ENCODE measurements at regions not wholly inside any gene's neighbourhood (a gene's known extent, or its start where the extent isn't known, plus 50 kb on each side); places are given as distances from the start of the nearest gene placed in this dataset.
A peak's percentile ranks its signal among the peaks of the same experiment; 100 is the strongest.

DNA sequence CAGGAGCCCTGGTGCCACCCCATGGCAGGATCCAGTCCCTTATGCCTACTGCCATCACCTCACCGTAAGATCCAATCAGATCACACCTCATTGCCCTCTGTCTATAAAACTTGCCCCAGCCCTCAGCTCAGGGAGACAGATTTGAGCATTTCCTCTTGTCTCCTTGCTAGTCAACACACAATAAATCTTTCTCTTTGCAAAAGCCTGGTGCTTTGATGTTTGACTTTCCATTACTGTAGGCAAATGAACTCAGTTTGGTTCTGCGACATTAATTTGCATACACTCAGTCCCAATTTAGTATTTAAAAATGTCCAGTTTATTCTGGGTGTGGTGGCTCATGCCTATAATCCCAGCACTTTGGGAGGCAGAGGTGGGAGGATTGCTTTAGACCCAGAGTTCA, 188.4 kb downstream of the AEBP2 start:
- no peak for DNase-seq

DNA sequence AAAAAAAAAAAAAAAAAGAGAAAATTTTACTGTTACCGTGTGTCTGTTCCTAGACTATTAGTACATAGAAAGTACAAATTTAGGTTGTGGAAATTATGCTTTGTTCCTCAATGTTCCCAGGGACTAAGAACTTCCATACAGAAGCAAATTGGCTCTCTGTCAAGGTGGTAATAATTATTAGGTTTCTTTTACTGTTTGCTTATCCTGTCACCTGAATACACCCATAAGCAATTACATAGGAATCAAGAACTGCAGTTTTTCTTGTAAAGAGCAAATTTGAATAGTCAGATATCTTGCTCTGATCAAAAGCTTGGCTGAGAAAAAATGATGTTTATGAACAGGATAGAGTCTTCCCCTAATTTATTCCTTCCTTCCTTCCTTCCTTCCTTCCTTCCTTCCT, 191.2 kb downstream of the AEBP2 start:
- no peak for DNase-seq

DNA sequence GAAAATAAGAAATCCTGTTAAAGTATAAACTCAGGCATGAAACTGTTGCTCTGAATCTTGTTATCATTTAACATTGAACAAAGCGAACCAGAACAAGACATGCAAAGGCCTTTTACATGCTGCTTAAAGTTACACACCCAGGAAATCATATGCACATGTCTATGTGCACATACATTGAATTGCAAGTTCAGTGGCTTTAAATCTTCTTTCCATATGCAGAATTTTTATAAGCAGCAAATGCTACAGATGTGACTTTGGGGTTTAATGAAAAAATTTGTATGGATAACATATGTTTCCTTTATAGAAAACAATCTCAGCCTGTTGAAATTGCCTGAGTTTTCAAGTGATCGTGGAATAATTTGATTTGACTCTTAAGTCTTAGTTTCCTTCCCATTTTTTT, 193.9 kb downstream of the AEBP2 start:
- no peak for DNase-seq

DNA sequence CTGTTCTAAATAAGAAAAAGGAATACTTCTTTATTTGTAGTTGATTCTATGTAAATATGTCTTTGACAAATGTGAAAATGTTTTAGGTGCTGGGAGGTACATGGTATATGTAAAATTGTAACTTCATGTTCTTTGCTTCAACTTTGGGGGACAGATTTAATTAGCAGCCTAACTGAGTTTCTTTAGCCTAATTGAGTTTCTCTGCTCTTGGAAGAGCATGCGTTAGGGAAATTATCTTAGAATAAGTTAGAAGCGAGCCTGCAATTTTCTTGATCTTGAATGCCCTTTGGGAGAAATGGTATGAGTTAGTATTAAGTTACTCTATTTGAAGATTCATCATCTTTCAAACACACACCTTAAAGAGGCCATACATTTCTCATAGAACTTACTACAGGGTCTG, 194.3 kb downstream of the AEBP2 start:
- DNase-seq = no peak

DNA sequence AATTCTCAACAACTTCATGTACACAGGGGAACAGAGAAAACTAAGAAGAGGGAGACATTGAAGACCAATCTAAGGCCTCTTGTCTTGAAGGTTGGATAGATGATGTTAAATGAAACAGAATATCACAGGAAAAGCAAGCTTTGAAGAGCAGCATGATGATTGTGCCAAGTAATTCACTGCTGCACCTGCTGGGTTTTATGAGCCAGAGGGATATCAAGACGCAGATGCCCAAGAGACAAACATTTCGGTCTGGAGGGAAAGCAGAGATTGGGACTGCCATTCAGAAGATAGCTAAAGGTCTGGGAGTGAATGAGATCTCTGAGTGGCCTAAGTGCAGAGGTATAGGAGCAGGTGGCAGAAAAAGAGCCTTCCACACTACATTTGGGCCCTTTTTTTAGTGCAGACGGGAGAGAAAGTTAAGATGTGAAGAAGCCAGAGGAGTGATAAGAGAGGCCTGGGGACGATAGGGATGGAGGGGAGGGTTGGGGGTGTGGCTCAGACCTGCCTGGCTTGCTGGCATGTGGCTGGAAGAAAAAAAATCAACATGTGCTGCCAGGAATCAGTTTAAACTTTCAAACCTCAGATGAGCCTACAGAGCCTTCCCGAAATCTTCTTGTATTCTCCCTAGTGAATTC, 200.6 kb downstream of the AEBP2 start:
- DNase-seq = no peak

DNA sequence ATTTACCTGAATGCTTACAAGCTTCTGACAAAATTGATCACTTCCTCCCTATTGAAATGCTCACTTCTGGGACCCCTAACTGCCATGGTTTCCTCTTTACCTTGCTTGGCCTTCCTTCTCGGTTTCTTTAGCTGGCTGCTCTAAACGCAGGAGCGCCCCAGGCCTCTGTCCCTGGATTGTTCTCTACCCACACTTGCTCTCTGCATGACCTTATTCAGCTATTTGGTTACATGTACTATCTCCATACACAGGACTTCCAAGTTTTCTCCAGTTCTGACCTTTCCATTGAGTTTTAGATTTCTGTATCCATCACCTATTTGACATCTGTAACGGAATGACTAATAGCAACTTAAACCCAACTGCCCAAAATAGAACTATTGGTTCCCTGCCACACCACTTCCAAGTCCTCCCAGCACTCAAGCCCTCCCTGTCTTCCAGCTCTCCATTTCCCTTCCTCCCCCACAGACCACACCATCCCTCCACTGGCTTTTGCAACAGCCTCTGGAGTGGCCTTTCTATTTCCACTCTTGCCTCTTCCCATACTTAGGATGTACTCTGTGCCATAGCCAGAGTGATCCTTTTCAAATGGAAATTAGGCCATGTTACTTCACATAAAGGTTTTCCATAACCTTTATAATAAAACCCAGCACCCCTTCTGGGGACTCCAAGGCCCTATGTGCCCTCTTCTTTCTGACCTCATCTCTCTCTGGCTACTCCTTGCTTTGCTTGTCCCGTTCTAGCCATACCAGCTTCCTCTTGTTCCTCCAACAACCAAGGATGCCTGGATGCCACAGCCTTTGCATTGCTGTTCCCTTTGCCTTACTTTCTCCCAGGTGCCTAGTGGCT, 202.2 kb downstream of the AEBP2 start:
- no peak for DNase-seq

DNA sequence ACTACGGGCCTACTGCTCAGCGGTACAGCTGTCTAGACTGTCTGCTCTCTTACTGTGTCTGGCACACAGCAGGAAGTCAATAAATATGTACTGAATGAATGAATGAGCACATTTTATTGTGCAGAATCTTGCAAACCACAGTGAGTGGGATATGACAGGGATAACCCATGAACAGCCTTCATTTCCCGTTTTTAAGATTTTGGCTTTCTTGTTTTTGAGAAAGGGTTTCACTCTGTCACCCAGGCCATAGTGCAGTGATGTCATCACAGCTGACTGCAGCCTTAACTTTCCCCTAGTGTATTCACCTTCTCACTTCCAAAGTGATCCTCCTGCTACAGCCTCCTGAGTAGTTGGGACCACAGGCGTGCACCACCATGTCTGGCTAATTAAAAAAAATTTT, 203.1 kb downstream of the AEBP2 start:
- no peak for DNase-seq

DNA sequence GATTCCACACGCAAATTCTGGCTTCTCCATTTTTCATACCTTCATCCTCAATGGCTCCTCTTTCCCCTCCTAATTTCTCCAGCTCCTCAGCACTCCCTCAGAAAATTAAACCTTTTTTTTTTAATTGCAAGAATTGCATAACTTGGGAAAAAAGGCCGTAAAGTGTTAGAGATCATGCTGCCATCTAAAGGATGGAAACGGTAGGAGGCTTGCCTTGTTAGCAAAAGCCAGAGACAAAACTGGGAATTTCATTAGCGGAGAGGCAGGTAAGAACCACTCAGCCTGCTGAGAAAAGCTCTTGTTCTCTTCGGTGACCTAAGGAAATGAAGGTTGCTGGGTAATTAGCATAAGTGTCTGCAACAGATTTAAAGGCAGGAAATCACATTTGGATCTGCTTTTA, 204.3 kb downstream of the AEBP2 start:
- peak; percentile 43 for DNase-seq

DNA sequence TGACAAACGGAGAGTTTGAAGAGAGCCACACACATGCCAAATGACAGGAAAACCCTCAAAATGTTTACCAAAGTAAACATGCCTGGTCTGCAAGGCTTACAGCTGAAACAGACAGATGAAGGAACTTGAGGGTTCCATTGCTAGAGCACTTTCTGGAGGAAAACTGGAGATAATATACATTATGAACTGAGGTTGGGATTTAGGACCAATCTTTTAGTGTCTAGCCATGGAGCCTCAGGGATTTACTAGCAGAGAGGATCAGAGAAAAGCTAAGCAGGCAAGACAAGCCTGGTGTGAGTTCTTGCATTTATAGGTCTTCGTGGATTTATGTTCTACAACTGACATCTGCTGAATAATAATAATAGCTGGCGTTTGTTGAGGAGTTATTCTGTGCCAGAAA, 205.3 kb downstream of the AEBP2 start:
- no peak for DNase-seq

DNA sequence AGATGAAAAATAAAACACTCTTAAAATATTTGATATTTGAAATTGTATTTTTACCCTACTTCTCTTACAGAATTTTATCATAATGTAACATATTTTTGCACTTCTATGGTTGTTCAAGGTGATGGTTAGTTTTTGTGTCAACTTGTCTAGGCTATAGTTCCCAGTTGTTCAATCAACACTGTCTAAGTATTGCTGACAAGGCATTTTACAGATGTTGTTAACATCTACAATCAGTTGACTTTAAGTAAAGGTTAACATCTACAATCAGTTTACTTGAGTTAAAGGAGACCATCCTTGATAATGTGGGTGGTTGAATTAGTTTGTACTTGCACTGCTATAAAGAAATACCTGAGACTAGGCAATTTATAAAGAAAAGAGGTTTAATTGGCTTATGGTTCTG, 206.5 kb downstream of the AEBP2 start:
- DNase-seq = no peak

DNA sequence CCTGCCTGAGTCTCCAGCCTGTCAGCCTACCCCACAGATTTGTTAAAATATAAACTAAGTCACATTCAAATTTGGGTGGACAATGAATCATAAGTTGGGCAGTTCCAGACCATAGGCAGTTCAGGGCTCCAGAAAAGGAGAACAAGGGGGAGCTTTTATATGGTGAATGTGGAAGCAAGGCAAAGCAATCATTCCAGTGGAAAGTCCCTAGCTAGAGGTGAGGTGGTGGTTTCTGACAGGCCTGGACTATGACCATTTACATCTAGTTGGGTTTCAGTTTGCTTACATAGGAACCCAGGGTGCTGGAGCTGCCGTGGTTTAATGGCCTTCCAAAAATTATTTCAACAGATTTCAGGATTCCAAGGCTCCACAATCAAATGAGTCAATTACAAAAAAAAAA, 207.3 kb downstream of the AEBP2 start:
- no peak for DNase-seq

DNA sequence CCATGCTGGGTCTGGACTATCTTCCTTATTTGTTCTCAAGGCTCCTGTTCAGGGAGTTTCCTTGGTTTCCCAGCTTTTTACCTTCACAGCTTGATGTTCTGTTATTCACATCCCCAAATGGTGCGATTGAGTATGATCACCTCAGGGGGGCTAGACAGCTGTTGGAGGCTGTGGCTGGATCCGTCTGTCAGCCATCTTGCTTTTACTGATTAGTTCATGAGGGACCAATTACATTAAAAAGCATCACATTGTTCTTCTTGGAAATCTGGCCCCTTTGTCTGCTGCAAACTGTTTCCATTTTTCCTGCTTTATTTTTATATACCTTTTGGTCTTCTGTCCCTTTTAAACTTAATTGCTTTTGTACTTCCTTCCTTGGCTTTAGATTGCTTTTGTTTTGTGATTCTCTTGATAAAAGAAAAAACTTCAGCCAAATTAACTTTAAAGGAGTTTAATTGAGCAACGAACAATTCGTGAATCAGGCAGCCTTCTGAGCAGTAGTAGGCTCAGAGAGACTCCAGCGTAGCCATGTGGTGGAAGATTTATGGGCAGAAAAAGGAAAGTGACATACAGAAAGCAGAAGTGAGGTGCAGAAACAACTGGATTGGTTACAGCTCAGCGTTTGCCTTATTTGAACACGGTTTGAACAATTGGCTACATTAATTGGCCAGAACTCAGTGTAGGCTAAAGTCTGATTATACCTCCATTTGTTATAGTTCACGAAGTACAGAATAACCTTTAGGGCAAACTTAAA, 208.7 kb downstream of the AEBP2 start:
- no peak for DNase-seq

DNA sequence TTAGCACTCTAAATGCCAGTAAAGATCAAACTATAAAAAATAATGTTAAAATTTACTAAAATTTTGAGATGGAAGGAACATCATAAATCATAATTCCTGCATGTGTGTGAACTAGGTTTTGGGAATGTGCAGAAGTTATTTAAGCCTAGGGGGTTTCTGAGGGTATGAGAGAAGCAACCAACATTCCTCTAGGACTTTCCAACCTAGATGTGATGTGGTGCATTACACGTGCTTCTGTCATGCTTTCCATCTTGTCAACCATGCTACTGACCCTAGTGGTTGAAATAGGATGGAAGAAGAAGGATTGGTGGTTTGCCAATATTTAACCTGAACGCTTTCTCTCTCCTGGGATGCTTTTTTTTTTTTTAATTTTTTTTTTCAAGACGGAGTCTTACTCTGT, 209.3 kb downstream of the AEBP2 start:
- no peak for DNase-seq

DNA sequence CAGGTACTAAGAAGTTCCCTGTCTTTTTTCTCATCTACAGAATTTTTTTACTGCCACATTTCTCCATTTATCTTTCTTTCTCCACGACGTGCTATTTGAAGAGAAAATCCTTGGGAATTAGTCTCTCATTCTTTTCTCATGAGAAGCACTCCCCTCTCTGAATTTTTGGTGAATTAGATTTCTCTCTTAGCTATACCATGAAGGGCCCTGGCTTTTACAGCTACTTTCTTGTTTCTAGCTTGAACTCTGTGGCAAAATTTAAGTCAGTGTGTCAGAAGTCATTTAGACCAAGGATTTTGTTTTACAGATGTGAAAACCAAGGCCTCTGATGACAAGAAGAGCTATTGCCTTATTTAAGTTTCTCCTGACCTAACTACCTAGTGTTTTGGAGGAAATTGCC, 213.1 kb downstream of the AEBP2 start:
- no peak for DNase-seq

DNA sequence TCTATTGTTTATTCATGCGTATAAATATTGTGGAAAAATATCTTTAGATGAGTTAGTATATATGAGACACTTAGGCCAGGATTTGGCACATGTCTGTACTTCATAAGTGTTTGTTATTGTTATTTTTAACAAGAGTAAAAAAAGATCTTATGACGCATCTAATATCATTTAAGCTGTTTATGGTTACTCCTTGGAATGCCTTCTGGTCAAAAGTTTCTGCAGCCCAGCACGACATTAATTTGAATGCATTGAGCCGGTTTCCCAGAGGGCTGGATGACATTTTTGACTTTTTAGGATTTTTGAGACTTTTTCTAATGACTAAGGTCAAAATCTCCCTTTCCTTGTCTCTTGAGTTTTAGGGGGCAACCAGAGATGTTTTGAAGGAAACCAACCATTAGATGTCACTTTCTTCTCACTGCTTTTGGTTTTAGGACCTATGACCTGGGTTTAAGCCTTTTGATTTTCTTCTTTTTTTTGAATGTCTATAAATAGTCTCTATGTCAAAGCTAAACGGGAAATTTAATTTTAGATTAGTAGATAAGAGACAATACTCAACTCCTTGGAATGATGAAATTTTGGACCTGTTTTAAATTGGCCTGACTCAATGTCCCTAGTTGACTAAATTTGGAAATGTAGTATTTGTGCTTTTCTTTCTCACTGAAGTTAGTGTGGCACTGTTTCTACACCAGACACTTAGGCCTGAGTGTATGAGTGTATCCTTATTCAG, 215.5 kb downstream of the AEBP2 start:
- DNase-seq = no peak

DNA sequence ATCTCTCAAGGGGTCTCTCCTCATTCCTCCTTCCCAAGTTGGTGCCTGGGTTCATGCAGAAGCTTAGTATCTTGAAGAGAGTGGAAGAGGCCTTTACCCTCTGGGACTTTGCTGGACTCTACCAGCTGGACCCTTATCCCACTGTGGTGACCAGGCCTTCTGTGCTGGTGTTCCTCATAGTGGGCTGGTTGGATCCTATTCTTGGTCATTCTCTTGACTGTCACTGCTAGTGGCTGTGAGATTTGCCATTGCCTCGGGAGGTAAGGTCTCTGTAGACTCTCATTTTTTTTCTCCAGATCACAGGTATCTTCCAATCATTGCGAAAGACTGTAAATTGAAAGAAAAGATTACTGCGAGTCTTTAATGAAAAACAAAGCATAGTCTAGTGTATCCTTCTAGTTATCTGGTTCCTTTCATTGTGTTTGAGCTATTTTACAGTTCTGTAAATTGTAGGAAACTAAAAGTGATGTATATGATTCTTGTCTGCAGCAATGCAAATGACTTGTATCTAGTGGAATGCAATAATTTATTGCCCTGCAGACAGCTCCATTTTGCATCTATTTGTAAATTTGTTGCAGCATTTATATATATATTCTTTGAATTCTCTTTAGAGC, 217.9 kb downstream of the AEBP2 start:
- DNase-seq = no peak

DNA sequence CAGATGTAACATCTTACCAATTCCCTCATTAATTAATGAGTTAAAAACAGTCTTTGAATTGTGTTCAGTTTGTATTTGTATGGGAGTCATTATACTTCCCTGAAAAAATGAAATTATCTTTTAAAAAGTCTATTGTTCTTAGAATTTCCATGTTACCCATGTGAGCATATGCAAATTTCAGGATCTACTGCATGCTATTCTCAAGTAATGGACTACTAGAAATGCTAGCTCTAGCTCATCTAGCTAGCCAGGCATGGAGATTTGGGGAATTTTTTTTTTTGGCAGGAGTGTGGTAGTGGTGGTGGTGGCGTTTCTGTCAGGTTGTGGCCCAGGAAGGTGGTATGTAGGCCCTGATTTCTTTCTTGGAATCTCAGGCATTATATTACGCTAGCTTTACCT, 218.4 kb downstream of the AEBP2 start:
- DNase-seq = no peak

DNA sequence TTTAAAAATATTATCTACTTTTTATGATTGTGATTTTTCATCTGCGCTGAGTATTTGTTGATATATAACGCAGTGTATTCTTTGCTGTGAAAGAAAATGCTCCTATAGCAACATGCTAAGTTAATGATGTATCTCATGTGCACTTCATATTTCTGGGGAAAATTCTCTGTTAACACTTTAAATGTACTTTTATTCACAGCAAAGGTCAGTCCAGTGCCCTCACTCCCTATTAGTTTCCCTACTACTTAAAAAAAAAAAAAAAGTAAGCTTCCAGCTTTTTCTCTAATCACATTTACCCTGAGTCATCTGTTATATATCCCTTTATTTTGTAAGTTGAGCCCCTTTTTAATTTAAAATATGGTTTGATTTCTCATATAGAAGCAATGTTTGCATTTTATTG, 219.8 kb downstream of the AEBP2 start:
- DNase-seq = no peak

DNA sequence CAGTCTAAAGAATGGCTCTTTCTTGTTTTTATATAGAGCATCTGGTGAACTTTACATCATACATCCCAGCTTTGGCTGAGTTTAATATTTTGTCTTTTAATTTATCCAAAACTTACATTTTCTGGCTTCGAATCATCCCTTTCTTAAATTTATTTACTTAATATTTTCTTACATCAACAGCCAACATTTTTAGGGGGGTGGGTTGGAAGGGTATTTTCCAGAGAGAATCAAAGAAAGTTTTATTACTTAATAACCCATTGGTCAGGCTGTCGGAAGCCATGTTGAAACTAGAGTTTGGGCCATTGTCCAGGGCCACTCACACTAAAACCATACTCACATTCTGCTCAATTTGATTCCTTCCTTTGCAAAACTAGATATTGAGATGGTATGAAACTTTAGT, 220.2 kb downstream of the AEBP2 start:
- DNase-seq = no peak

DNA sequence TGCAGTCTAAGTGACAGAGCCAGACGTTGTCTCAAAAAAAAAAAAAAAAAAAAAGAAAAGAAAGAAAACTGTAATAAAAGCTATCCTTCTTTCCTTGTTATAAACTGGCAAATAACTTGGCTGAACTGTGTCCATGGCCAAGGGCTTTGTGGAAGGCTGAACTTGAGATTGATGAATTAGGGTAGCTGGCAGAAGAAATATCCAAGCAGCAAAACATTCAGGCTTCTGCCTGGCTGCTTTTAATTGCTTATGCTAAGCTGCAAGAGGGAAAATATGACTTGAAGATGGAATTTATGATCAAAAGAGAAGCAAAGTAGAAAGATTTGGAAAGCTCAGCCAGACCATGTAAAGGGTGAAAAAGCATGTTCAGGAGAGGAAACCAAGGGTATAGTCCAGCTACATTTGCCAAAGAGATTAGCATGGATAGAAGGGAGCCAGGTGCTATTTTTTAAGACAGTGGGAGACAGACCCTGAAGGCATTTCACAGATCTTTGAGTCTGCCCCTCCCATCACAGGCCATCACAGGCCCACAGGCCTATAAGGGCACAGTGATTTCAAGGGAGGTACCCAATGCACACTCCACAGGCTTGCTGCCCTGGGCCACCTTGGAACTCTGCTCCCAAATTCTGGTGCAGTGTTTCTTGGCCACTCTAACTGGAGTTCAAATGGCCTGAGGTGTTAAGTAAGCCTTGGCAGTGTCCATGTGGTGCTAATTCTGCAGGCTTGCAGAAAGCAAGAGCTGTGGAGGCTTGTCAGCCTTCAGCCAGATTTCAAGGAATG, 226.0 kb downstream of the AEBP2 start:
- DNase-seq = no peak

DNA sequence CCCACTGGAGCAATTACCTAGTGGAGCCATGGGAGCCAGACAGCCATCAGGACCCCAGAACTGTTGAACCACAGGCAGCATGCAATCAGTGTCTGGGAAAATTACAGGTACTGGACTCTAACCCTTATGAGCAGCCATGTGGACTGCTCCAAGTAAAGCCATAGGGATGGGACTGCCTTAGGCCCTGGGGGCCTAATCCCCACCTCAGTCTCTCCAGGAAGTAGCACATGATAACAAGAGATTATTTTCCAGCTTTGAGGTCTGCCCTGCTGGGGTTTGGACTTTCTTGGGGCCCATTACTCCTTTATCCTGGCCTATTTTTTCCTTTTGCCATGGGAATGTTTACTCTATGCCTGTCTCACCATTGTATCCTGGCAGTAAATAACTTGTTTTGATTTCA, 226.8 kb downstream of the AEBP2 start:
- no peak for DNase-seq

DNA sequence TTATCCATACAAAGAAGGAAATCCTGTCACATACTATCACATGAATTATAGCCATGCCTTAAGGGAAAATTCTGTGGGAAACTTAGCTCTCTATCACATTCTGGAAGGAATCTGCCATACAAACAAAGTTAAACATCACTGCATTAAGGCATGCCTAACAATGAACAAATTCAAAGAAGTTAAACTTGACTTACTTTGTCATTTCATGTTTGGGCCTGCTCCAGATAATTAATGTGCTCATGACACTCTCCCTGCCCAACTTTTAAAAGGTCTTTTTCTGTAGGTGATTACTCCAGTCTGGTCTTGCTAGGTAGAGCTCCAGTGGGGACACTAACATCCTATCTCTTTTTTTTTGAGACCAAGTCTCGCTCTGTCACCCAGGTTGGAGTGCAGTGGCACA, 230.5 kb downstream of the AEBP2 start:
- DNase-seq = no peak
